ENCODE measurements at regions not wholly inside any gene's neighbourhood (a gene's known extent, or its start where the extent isn't known, plus 50 kb on each side); places are given as distances from the start of the nearest gene placed in this dataset.

DNA sequence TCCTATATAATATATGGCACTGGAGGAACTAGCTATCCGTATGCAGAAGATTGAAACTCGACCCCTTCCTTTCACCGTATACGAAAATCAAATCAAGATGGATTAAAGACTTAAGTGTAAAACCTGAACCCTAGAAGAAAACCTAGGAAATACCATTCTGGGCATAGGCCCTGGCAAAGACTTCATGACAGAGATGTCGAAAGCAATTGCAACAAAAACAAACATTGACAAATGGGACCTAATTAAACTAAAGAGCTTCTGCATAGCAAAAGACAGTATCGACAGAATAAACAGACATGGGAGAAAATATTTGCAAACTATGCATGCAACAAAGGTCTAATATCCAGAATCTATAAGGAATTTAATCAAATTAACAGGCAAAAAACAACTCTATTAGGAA is 61.4 kb upstream of the HDAC9 start:
- TF ChIP-seq NR2C2 (IDR thresholded peaks at IDR 0.05; ENCODE audit: borderline replicate concordance, control insufficient read depth, insufficient read length, low read depth) (no peak), SUZ12 (IDR thresholded peaks at IDR 0.05; ENCODE audit: unreplicated experiment) (no peak), EZH2 (IDR thresholded peaks at IDR 0.05; ENCODE audit: borderline replicate concordance, control insufficient read depth, low read depth, low read length) (no peak), JUNB (IDR thresholded peaks at IDR 0.05) (no peak)
